ENCODE measurements at regions not wholly inside any gene's neighbourhood (a gene's known extent, or its start where the extent isn't known, plus 50 kb on each side); places are given as distances from the start of the nearest gene placed in this dataset.
A peak's percentile ranks its signal among the peaks of the same experiment; 100 is the strongest.

GRCh38 chr13:31424130-31424729 is 224.5 kb downstream of the B3GLCT start:
- H3K9ac ChIP-seq (ENCODE audit: insufficient read depth, low read length, poor library complexity, severe bottlenecking), result no peak overlapping the region
- no peaks in the 10 kb centered on the region for H3K4me1 ChIP-seq (ENCODE audit: control insufficient read depth in 1 of 2, insufficient read depth in 2 of 2, low read length in 2 of 2)
- 0% methylated on average over 2 of the region's 6 CpGs for WGBS (ENCODE audit: insufficient coverage)
- Mint-ChIP-seq H3K36me3 (no peaks in the 10 kb centered on the region), H3K9me3 (no peaks in the 10 kb centered on the region), H3K4me1 (peaks cover 4% of the 10 kb centered on the region), H3K27ac (no peak overlapping the region), H3K4me3 (no peak overlapping the region), H3K27me3 (ENCODE audit: low read depth in 3 of 3) (peaks cover 2 to 6% (median 3%) of the 10 kb centered on the region in 3 donors)
- TF ChIP-seq CTCF (IDR thresholded peaks at IDR 0.05), result peak; percentile 85
- H2AFZ ChIP-seq (ENCODE audit: insufficient read depth, low read depth, low read length, poor library complexity, severe bottlenecking), result peak overlapping the region; percentile 10
- H3K9me3 ChIP-seq (replicated peaks in 1 of 2; ENCODE audit: control insufficient read depth in 1 of 2, insufficient read depth in 1 of 2, low read length in 2 of 2), result no peaks in the 10 kb centered on the region
- no peaks in the 10 kb centered on the region for H3K79me2 ChIP-seq (ENCODE audit: insufficient read depth, low read length)
- H3K27me3 ChIP-seq (ENCODE audit: control insufficient read depth in 2 of 2, insufficient read depth in 2 of 2, low read length in 2 of 2), result no peaks in the 10 kb centered on the region
- peak; percentile 28 to 48 (median 43) for DNase-seq
- no peaks in the 10 kb centered on the region for H3K36me3 ChIP-seq (replicated peaks in 1 of 2; ENCODE audit: control insufficient read depth in 1 of 2, insufficient read depth in 2 of 2, low read length in 2 of 2)
- intact Hi-C loops (cut with micrococcal nuclease), result no loop called here
- H3K27ac ChIP-seq (ENCODE audit: low read depth in 1 of 2, low read length in 2 of 2), result no peak overlapping the region
- H4K20me1 ChIP-seq (ENCODE audit: insufficient read depth, low read length), result no peaks in the 10 kb centered on the region
- H3K4me2 ChIP-seq (replicated peaks; ENCODE audit: extremely low read depth, low read length, poor library complexity, severe bottlenecking), result no peak overlapping the region
- no peak overlapping the region for H3K4me3 ChIP-seq (replicated peaks in 1 of 3; ENCODE audit: low read depth in 2 of 3, low read length in 3 of 3)

GRCh38 chr13:31426395-31426794 is 226.6 kb downstream of the B3GLCT start:
- intact Hi-C loops (cut with micrococcal nuclease), result no loop called here

More at GRCh38 chr13:31426395-31426794, 226.6 kb downstream of the B3GLCT start:
- no peaks in the 10 kb centered on the region for H3K36me3 ChIP-seq (replicated peaks in 1 of 2; ENCODE audit: control insufficient read depth in 1 of 2, insufficient read depth in 2 of 2, low read length in 2 of 2)
- no peaks in the 10 kb centered on the region for H3K9me3 Mint-ChIP-seq
- H3K4me1 Mint-ChIP-seq, result peaks cover 4% of the 10 kb centered on the region
- H3K9me3 ChIP-seq (replicated peaks in 1 of 2; ENCODE audit: control insufficient read depth in 1 of 2, insufficient read depth in 1 of 2, low read length in 2 of 2), result no peaks in the 10 kb centered on the region
- no peaks in the 10 kb centered on the region for H3K4me1 ChIP-seq (ENCODE audit: control insufficient read depth in 1 of 2, insufficient read depth in 2 of 2, low read length in 2 of 2)
- H3K9ac ChIP-seq (ENCODE audit: insufficient read depth, low read length, poor library complexity, severe bottlenecking), result no peak overlapping the region
- no peak for DNase-seq
- H4K20me1 ChIP-seq (ENCODE audit: insufficient read depth, low read length), result no peaks in the 10 kb centered on the region
- H3K4me2 ChIP-seq (replicated peaks; ENCODE audit: extremely low read depth, low read length, poor library complexity, severe bottlenecking), result no peak overlapping the region
- H3K79me2 ChIP-seq (ENCODE audit: insufficient read depth, low read length), result no peaks in the 10 kb centered on the region
- H3K27ac ChIP-seq (ENCODE audit: low read depth in 1 of 2, low read length in 2 of 2), result no peak overlapping the region
- H3K27me3 Mint-ChIP-seq (ENCODE audit: low read depth in 3 of 3), result peaks cover 2 to 6% (median 5%) of the 10 kb centered on the region in 3 donors
- H3K4me3 ChIP-seq (replicated peaks in 1 of 3; ENCODE audit: low read depth in 2 of 3, low read length in 3 of 3), result no peak overlapping the region
- no peaks in the 10 kb centered on the region for H3K27me3 ChIP-seq (ENCODE audit: control insufficient read depth in 2 of 2, insufficient read depth in 2 of 2, low read length in 2 of 2)
- no peak overlapping the region for H3K4me3 Mint-ChIP-seq
- no peak for TF ChIP-seq CTCF (IDR thresholded peaks at IDR 0.05)
- H3K36me3 Mint-ChIP-seq, result no peaks in the 10 kb centered on the region
- no peak overlapping the region for H3K27ac Mint-ChIP-seq
- no peak overlapping the region for H2AFZ ChIP-seq (ENCODE audit: insufficient read depth, low read depth, low read length, poor library complexity, severe bottlenecking)
